Effector CD4-positive, alpha-beta T cell (primary cell): ENCODE measurements at regions not wholly inside any gene's neighbourhood (a gene's known extent, or its start where the extent isn't known, plus 50 kb on each side); places are given as distances from the start of the nearest gene placed in this dataset.

Experiments
- DNase-seq: peaks from one replicate; pipeline ENCODE4 v3.0.0-alpha.2; 2020

DNA sequence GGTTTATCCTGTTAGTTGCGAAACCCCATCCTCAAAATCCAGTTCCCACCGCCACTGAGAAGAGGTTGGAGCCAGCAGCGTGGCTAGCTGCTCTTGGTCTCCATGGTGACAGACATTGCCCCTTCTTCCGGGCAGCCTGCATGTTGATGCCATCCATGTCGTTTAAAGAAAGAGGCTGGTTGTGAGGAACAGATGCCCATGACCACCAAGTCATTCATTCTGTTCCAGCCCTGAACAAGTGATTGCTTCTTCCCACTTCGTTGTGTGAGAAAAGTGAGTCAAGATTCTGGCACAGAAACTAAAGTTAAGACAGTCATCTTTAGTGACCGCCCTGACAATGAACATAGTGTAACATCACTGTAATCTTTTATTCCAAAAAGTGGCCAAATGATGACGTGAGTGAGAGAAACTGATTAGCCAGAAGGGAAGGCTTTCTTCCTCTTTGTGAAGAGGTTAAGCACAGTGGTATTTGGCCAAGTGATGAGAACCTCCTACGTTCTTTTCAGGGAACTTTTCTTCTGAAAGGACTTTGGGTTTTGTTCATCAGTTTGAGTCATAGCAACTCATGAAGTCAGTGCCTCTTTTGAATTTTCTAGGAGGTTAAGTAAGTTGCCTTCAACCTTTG is 272.5 kb downstream of the GALR1 start:
- DNase-seq, result no peak

DNA sequence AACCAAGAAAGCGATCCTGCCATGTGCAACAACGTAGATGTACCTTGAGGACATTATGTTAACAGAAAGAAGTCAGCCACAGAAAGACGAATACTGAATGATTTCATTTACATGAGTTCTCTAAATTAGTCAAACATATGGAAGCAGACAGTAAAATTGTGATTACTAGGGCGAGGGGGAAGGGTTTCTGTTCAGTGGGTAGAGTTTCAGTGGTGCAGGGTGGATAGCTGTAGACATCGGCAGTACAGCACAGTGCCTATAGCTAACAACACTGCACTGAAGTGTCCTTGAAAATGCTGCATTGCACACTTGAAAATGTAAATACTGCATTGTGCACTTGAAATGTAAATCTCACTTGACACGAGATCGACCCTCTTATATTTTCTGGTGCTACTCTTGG is 275.3 kb downstream of the GALR1 start:
- DNase-seq, result no peak

- no peak for DNase-seq
These were observed 277.3 kb downstream of the GALR1 start for GRCh38 chr18:77526962-77527361.

- no peak for DNase-seq
These were observed 279.2 kb downstream of the GALR1 start for GRCh38 chr18:77528872-77529271.

GRCh38 chr18:77529492-77530176 is 280.0 kb downstream of the GALR1 start:
- DNase-seq, result no peak

DNA sequence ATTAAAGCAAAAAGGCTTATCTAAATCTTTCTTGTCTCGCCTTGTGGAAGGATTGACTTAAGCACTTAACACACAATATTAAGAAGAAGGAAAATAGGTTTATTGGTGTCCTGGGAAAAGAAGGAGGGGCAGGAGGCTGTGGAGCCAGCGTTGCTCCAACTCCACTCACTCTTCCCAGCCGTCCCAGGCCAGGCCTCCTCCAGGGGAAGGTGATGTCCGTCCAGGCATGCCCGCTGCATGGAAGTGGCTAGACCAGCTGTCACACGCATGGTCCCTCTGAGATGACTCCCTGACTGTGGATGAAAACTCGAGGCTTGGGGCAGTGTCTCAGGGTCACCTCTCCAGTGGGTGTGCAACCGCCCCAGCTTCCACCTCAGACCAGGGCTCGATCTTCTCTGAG is 281.1 kb downstream of the GALR1 start:
- no peak for DNase-seq

- DNase-seq, result no peak
These were observed 290.2 kb downstream of the GALR1 start for GRCh38 chr18:77539860-77540259.

- no peak for DNase-seq
These were observed 295.1 kb downstream of the GALR1 start for GRCh38 chr18:77544792-77545191.

DNA sequence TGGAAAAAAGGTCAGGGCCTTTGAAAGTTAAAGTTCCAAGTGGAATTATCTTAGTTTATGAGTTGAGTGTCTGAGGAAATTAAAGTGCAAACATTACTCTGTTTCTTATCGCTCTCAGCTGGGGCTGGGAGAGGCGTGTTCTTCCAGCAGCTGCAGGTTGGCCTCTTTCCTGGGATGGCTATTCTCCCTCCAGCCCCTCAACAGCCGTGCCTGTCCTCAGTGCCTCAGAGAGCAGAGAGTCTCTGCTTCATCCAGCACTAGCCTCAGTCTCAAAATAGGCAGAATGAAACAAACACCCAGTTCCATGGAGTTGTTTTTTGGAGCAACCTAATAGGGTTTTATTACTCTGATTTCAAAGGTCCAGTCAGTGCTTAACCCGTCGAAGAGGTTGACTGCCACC is 298.1 kb downstream of the GALR1 start:
- DNase-seq, result no peak

DNA sequence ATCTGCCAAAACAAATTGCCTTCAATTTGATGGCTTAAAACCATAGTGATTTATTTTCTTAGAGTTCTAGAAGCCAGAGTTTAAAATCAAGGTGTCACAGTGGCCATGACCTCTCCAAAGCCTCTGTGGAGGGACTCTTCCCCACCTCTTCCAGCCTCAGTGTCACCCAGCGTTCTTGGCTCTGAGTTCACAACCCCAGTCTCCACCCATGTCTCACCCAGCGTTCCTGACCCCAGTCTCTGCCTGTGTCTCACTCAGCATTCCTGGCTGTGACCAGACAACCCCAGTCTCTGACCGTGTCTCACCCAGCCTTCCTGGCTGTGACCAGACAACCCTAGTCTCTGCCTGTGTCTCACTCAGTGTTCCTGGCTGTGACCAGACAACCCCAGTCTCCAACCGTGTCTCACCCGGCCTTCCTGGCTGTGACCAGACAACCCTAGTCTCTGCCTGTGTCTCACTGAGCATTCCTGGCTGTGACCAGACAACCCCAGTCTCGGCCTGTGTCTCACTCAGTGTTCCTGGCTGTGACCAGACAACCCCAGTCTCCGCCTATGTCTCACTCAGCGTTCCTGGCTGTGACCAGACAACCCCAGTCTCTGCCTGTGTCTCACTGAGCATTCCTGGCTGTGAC is 299.3 kb downstream of the GALR1 start:
- DNase-seq, result no peak

GRCh38 chr18:77550625-77551024 is 301.0 kb downstream of the GALR1 start:
- no peak for DNase-seq

DNA sequence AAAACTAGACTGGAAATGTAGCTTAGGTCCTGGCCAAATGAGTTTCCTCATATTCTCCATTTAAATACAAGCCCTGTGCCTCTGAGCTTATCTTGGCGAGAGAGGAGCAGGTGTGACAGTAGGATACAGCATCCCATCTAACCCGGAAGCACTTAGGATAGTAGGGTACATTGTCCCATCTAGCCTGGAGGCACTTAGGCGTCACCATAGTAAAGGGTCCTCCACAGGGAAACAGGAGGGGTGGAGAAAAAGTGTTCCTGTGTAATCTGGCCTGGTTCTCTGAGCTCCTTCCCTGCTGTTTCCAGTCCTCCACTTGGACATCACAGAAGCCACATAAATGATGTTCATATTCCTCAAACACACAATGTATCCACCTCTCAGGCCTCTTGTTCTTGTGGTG is 301.4 kb downstream of the GALR1 start:
- no peak for DNase-seq

- no peak for DNase-seq
These were observed 303.3 kb downstream of the GALR1 start for GRCh38 chr18:77552945-77553344.

DNA sequence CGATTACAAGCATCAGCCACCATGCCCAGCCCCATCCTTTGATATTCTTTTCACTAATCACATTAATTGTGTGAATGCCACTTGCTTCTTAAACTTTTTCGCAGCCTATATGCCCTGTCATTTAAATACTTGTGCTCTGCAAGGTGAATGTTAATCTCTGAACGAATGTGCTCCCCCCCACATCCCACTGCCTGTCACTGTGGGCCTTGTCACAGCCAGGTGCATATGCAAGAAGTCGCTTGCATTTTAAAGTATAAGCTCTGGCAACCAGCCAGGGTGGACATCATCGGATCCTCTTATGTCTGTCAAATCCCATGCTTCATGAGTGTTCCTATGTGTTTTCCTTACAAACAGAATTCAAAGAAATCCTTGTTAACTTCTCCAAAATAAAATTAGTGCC is 304.4 kb downstream of the GALR1 start:
- DNase-seq, result no peak

DNA sequence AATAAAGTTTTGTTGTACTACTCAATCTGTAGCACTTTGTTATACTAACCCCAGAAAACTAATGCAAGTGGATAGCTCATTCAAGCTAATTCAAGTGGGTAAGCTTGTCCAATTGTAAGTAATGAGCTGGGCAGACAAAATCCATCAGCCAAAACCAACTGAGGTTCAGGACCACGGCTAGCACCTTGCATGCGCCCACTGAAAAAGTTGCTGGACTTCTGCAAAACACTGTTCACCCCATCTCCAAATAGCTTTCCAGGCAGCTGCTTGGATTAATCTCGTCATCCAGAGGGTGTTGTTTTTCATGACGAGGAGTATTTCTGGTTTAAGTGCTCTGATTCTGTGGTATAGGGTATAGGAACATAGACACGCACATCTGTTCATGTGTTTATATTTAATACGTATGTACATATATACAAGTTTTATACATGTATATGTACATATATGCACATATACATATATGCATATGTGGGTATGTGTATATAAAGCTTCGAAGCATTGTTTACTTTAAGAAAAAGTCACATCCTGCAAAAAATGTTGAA is 307.5 kb downstream of the GALR1 start:
- DNase-seq, result no peak

DNA sequence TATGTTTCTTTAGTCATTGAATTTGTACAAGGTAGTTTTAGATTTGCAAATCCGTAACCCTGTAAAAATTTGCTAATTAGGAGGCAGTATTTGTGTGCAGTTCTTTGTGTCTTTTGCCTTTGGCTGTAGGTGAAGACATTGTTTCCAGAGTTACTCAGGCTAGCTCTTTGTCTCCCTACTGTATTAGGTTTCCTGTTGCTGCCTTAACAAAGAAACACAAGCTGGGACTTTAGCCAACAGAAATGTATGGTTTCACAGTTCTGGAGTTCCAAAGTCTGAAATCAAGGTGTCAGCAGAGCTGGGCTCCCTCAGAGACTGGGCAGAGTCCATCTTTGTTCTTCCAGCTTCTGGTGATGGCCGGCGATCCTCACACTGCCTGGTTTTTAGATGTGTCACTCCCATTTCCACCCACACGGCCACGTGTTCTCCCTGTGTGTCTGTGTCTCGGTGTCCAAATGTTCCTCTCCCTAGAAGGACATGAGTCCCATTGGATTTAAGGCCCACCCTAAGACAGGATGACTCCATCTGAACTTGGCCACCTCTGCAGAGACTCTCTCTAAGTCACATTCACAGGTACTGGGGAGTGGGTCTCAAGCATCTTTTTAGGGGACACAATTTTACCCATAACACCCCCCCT is 309.7 kb downstream of the GALR1 start:
- no peak for DNase-seq

- no peak for DNase-seq
These were observed 310.8 kb downstream of the GALR1 start for GRCh38 chr18:77560341-77560992.

GRCh38 chr18:77566604-77567003 is 317.0 kb downstream of the GALR1 start:
- DNase-seq, result no peak

DNA sequence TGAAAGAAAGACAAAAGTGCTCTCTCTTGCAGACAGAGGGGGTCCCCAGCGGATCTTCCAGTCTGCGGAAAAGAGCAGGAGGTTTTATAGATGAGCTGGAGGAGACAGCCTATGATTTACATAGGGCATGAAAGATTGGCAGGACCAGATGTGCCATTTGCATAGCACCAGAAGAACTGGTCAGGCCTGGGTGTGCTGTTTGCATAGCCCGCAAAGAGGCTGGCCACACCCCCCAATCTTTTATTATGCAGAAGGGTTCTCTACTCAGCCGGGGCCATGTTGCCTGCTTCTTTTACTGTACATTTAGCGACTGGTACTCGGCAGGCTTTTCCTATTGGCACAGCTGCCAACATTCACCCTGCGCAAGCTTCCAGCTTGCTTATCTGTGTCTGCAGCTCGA is 317.6 kb downstream of the GALR1 start:
- DNase-seq, result no peak

DNA sequence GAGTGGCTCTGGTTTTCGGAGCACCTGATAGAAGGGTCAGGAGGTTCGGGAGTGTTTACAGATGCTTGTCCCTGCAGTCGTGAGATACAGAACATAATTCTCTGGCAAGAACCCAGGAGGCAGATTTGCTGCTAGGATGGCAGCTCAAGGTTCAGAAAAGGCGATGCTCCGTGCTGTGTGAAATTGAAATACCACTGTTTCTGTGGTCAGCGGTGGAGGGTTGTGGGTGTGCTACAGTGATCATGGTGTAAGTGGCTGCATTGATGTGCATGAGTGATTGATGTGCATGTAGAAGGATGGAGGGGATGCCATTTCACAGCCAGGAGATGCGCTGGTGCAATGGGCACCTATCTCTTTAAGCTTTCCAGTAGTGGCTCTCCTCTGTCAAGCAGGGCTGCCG is 322.1 kb downstream of the GALR1 start:
- DNase-seq, result no peak

GRCh38 chr18:77572537-77572936 is 322.9 kb downstream of the GALR1 start:
- no peak for DNase-seq

GRCh38 chr18:77573571-77573970 is 323.9 kb downstream of the GALR1 start:
- no peak for DNase-seq

GRCh38 chr18:77590943-77591515 is 341.4 kb downstream of the GALR1 start:
- no peak for DNase-seq
